HCEC 1CT (cell line): ENCODE measurements at regions not wholly inside any gene's neighbourhood (a gene's known extent, or its start where the extent isn't known, plus 50 kb on each side); places are given as distances from the start of the nearest gene placed in this dataset.
"Not testable (repeated sequence)": the region's sequence is repeated elsewhere in the genome, so short reads cannot be mapped to it uniquely, and the experiment has no call there.

Experiments used
- DNase-seq: peaks from one replicate; pipeline ENCODE4 v3.0.0-alpha.2; 2017

DNA sequence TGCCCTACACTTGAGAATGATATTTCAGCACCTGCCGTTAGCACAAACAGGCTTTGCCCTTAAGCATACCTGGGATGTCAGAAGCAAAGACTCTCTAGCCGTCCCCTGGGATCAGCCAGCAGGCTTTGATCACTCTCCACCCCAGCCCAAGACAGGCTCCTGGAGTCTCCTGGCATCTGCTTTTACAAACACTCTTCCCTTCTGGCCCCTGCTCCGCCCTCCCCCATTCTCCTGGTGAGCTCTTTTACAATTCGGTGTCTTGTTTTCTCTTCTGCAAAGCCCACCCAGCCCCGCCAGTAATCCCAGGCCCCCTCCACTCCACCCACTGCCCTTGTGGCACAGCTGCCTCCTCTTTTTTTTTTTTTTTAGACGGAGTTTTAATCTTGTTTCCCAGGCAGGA lies 50.4 kb downstream of the KATNIP start:
- DNase-seq: no peak

GRCh38 chr16:27602103-27602502 lies 52.2 kb downstream of the KATNIP start:
- no peak for DNase-seq

- peak; percentile 20 for DNase-seq
Observed at GRCh38 chr16:27605500-27606106, 55.7 kb downstream of the KATNIP start.

GRCh38 chr16:27611340-27611739 lies 61.4 kb downstream of the KATNIP start:
- DNase-seq: no peak

DNA sequence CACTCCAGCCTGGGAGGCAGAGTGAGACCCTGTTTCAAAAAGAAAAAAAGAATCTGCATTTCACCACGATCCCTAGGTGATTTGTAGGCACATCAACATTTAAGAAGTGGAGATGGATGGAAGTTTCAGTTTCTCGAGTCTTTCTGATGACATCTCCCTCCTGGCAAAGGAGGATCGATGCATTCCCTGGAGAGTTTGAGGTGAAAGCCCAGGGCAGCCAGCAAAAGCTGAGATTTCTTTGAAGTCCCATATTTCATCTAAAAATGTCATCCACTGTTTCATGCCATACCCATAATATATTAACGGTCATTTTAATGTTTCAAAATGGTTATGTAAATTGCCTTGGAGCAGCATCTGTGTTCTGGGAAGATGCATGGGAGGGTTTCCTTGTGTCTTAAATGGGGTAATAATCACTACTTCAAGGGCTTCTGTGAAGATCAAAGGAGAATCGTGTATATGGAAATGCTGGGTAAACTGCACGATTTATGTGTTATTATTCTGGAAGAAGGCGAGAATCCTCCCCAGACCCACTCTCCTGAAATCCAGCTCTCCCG lies 63.4 kb downstream of the KATNIP start:
- no peak for DNase-seq

DNA sequence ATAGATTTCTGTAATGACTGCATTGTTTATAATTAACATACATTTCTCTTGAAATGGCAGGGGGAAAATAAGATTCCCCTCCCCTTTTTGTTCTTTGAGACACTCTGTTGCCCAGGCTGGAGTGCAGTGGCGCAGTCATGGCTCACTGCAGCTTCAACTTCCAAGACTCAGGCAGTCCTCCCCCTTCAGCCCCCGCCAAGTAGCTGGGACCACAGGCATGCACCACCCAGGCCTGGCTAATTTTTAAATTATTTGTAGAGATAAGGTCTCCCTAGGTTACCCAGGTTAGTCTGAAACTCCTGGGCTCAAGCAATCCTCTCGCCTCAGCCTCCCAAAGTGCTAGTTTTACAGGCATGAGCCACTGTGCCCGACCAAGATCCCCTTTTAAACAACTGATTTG lies 67.7 kb downstream of the KATNIP start:
- no peak for DNase-seq

GRCh38 chr16:27618165-27618564 lies 68.2 kb downstream of the KATNIP start:
- no peak for DNase-seq

- DNase-seq: no peak
Observed at GRCh38 chr16:27618606-27619327, 68.8 kb downstream of the KATNIP start.

DNA sequence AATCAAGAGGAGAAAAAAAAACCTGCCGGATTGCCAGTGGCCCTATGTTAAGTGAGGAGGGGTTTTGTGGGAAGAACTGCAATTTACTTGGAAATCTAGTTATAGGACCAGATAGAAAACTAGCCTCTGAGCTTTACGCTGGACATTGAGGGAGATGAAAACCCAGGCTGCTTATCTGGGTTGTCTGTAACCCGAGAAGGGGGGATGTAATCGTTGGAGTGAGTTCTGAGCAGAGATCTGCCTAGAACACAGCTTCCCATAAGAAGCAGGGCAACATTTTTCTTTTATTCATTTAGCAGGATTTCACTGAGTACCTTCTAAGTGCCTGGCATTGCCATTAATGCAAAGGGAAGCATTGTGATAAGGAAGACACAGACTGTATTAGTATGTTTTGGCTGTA lies 70.6 kb downstream of the KATNIP start:
- no peak for DNase-seq

- no peak for DNase-seq
Observed at GRCh38 chr16:27624154-27625049, 74.5 kb downstream of the KATNIP start.

DNA sequence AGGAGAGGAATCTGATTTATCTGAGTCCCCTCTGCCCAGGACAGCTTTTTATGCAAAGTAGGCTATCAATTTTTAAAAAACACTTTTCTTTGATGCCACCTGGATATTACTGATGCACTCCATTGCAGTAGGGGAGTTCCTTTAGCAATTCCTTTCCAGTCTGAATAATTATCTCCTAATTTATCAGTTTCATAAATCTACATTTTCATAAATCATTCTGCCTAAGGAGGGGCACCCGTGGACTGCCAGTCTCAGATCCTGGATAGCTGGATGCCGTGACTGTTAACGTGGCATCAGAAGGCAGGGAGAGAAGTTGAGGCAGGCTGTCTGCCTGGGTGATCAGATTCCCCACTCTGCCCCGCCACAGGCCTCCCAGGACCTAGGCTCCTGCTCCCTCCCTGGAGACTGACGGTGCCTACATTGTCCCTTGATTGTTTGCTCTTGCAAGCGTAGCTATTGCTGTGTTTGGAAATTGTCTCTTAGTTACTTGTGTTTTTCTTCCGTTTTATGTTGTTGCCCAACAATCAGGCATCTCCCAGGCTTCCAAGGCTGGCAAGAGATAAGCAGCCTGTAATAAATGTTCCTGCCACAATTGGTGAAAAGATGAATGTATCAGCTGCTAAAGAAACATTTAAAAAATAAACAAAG lies 75.2 kb downstream of the KATNIP start:
- no peak for DNase-seq

GRCh38 chr16:27627136-27627535 lies 77.2 kb downstream of the KATNIP start:
- DNase-seq: no peak

DNA sequence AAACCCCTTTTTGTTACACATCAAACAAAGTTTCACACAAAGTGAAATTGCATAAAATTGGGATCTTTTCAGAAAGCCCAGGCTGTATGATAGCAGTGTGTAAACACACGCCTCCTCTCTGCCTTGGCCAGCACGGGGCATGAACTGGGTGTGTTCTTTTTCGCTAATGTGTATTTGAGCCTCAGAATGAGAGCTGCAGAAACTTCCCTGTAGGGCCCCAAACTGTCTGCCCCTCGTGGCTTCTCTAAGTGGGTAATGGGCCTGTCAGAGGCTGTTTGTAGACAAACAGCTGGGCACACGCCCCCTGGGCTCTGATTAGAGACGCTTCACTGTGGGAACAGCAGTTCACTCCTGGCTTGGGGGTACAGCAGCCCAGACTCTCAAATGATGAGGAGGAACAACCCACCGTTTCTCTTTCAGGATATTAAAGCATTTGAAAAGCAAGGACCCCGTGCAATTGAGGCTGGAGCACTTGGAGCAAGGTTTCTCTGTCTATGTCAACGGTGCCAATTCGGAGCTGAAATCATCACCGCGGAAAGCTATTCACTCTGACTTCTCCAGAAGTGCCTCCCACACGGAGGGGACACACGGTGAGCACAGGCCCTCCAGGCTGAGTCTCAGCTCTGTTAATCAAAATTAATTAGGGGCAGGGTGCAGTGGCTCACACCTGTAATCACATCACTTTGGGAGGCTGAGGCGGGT lies 78.4 kb downstream of the KATNIP start:
- DNase-seq: no peak

DNA sequence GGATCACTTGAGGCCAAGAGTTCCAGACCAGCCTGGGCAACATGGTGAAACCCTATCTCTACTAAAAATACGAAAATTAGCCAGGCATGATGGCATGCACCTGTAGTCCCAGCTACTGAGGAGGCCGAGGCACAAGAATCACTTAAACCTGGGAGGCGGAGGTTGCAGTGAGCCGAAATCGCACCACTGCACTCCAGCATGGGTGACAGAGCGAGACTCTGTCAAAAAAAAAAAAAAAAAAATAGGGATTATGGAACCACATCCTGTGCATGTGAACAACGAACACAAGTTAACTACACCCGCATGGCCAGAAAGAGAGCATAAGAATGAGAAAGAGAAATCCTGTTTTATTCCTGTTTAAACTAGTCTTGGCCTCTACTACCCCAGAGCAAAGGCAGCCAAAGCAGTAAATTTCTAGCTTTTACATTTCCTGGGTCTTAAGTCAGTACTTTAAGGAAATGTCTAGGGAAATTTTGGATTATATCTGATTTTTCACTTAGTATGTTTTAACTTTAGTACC lies 79.1 kb downstream of the KATNIP start:
- DNase-seq: not testable (repeated sequence)

GRCh38 chr16:27632216-27632615 lies 82.3 kb downstream of the KATNIP start:
- DNase-seq: no peak

DNA sequence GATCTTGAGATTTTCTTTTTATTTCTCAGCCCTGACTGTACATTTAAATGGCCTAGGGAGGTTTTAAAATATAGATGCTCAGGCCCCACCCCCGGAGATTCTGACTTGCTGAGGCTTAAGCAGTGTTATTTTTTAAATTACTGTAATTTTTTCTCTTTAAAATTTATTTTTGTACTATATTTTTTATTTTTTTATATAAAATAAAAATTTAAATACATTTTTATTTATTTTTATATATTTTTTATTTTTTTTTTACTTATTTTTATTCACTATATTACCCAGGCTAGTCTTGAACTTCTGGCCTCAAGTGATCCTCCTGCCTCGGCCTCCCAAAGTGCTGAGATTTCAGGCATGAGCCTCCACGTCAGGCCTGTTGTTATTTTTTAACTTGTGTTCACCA lies 83.3 kb downstream of the KATNIP start:
- DNase-seq: no peak

- no peak for DNase-seq
Observed at GRCh38 chr16:27633721-27634120, 83.8 kb downstream of the KATNIP start.

DNA sequence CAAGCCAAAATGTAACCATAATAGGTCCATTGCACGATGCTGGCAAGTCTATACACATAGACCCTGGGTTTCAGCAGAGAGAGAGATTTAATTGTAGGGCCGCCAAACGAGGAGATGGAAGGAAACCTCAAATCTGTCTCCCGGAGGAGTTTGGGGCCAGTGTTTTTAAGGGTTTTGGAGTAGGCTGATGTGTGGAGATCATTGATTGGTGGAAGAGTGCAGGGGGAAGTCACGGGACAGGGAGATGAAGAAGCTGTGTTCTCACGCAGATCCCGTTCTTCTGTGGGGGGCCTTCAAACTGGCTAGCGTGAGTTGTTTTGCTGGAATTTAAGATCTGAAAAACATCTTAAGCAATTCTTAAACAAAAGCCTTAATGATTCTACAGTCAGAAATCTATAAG lies 84.8 kb downstream of the KATNIP start:
- peak; percentile 25 for DNase-seq

- no peak for DNase-seq
Observed at GRCh38 chr16:27636453-27637240, 86.7 kb downstream of the KATNIP start.

- no peak for DNase-seq
Observed at GRCh38 chr16:27638833-27639560, 89.1 kb downstream of the KATNIP start.
